Tibial nerve (tissue), 4 donors: ENCODE measurements at regions not wholly inside any gene's neighbourhood (a gene's known extent, or its start where the extent isn't known, plus 50 kb on each side); places are given as distances from the start of the nearest gene placed in this dataset.

ENCODE experiments used
- EP300 ChIP-seq, 2 donors: sonication (generic); formaldehyde crosslinking; IDR thresholded peaks; one replicate each; pipeline ENCODE4 v1.6.1; 2017; ENCODE audit warnings: antibody characterized with exemption in 2 of 2, mild to moderate bottlenecking in 1 of 2
- POLR2A ChIP-seq, 2 donors: fragments of 450-650 bp; IDR thresholded peaks; one replicate each; pipeline ENCODE4 v1.6.1; 2017; ENCODE audit warnings: antibody characterized with exemption in 2 of 2, mild to moderate bottlenecking in 2 of 2, moderate library complexity in 2 of 2
- TF ChIP-seq, protein P1 (sequence below), 5 experiments: fragments of 200-600 bp in 3 of 5; fragments of 450-650 bp in 2 of 5; sonication (generic) in 3 of 5; IDR thresholded peaks; one replicate each; pipeline ENCODE4 v1.5.1; 2016 to 2019; ENCODE audit warnings: antibody characterized with exemption in 5 of 5, mild to moderate bottlenecking in 3 of 5, moderate library complexity in 2 of 5

DNA sequence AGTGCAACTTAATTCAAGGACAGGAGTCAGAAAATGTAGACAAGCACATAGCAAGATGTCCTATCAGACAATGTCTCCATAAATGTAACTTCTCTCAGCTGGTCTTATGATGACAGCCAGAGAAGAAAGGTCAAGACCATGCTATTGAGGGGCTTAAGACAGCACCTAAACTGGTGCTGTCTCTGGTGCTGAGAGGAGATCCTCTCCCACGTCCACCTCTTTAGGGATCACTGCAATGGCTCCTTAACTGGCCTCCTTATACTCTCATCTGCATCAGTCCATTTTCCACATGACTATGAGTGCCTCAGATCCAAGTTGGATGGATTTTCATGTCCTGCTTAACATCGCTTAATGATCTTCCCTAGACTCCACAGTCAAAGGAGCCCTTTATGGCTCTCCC, 210.6 kb downstream of the ARL4A start:
- TF ChIP-seq EP300 (IDR thresholded peaks at IDR 0.05) (no peak), POLR2A (IDR thresholded peaks at IDR 0.05) (no peak)
- TF ChIP-seq, protein P1, sequence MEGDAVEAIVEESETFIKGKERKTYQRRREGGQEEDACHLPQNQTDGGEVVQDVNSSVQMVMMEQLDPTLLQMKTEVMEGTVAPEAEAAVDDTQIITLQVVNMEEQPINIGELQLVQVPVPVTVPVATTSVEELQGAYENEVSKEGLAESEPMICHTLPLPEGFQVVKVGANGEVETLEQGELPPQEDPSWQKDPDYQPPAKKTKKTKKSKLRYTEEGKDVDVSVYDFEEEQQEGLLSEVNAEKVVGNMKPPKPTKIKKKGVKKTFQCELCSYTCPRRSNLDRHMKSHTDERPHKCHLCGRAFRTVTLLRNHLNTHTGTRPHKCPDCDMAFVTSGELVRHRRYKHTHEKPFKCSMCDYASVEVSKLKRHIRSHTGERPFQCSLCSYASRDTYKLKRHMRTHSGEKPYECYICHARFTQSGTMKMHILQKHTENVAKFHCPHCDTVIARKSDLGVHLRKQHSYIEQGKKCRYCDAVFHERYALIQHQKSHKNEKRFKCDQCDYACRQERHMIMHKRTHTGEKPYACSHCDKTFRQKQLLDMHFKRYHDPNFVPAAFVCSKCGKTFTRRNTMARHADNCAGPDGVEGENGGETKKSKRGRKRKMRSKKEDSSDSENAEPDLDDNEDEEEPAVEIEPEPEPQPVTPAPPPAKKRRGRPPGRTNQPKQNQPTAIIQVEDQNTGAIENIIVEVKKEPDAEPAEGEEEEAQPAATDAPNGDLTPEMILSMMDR (IDR thresholded peaks at IDR 0.05): no peak
